IMR-90 (cell line): ENCODE measurements at regions not wholly inside any gene's neighbourhood (a gene's known extent, or its start where the extent isn't known, plus 50 kb on each side); places are given as distances from the start of the nearest gene placed in this dataset.
A peak's percentile ranks its signal among the peaks of the same experiment; 100 is the strongest.

Experiments used
- ATAC-seq: fragments of 200-7000 bp; cut with Tn5 transposase; 2 replicates; pipeline ENCODE4 v1.9.1; 2020; ENCODE audit warnings: low read depth, mild to moderate bottlenecking, moderate library complexity
- BruUV-seq: library from RNA; stranded (reverse); fragments of 400-500 nt; replicated peaks from 2 replicates; lab custom pipeline; 2021; lab: Mats Ljungman, UMichigan
- CTCF ChIA-PET: fragments of 300-600 bp; formaldehyde crosslinking; extraction: SDS; loops from one replicate; lab custom pipeline; 2021; ENCODE audit warnings: antibody characterized with exemption; lab: Yijun Ruan, JAX
- POLR2A ChIA-PET: fragments of 300-600 bp; sonication (Branson Sonifier 250); formaldehyde crosslinking; loops from one replicate; lab custom pipeline; 2022; ENCODE audit warnings: antibody characterized with exemption; ENCODE audit not compliant: unreplicated experiment; lab: Charles Lee
- DNase-seq: peaks from one replicate; pipeline ENCODE4 v3.0.0; 2013
- H2AFZ ChIP-seq: replicated peaks from 2 replicates; pipeline ENCODE3; 2013; ENCODE audit warnings: low read length, mild to moderate bottlenecking; ENCODE audit not compliant: poor library complexity
- H2AK5ac ChIP-seq: 2 replicates; pipeline ENCODE4 v1.6.1; 2013; ENCODE audit warnings: low read depth, low read length, inconsistent platforms
- H2AK9ac ChIP-seq: replicated peaks from 2 replicates; pipeline ENCODE3; 2013; ENCODE audit warnings: mild to moderate bottlenecking, low read depth, low read length, moderate library complexity; ENCODE audit not compliant: poor library complexity
- H2BK120ac ChIP-seq: 2 replicates; pipeline ENCODE4 v1.6.1; 2013; ENCODE audit warnings: low read depth, low read length, inconsistent platforms
- H2BK15ac ChIP-seq: 3 replicates; pipeline ENCODE4 v1.6.1; 2013; ENCODE audit warnings: low read depth, low read length, inconsistent platforms
- H2BK20ac ChIP-seq: 2 replicates; pipeline ENCODE4 v1.6.1; 2013; ENCODE audit warnings: low read depth, mild to moderate bottlenecking, inconsistent platforms, low read length, moderate library complexity
- H2BK5ac ChIP-seq: 2 replicates; pipeline ENCODE4 v1.6.1; 2013; ENCODE audit warnings: mild to moderate bottlenecking, low read depth, low read length, inconsistent platforms; ENCODE audit not compliant: poor library complexity, severe bottlenecking
- H3K14ac ChIP-seq: replicated peaks from 2 replicates; pipeline ENCODE4 v1.6.1; 2013; ENCODE audit warnings: low read depth, low read length, inconsistent platforms
- H3K18ac ChIP-seq: 2 replicates; pipeline ENCODE4 v1.6.1; 2013; ENCODE audit warnings: low read depth, low read length, control low read depth
- H3K23ac ChIP-seq: 2 replicates; pipeline ENCODE4 v1.6.1; 2013; ENCODE audit warnings: low read depth, low read length, inconsistent platforms
- H3K27ac ChIP-seq: 2 replicates; pipeline ENCODE4 v1.5.1; 2013; ENCODE audit warnings: mild to moderate bottlenecking, control low read depth, low read length; ENCODE audit not compliant: insufficient read depth
- H3K27me3 ChIP-seq: 2 replicates; pipeline ENCODE4 v1.6.1; 2013; ENCODE audit warnings: low read length; ENCODE audit not compliant: control insufficient read depth, insufficient read depth
- H3K36me3 ChIP-seq: 2 replicates; pipeline ENCODE4 v1.6.1; 2013; ENCODE audit warnings: low read length, mixed read lengths; ENCODE audit not compliant: control insufficient read depth, insufficient read depth
- H3K4ac ChIP-seq: 2 replicates; pipeline ENCODE4 v1.6.1; 2013; ENCODE audit warnings: low read depth, low read length, inconsistent platforms
- H3K4me1 ChIP-seq: 2 replicates; pipeline ENCODE4 v1.6.1; 2013; ENCODE audit warnings: low read length, mixed read lengths; ENCODE audit not compliant: control insufficient read depth, insufficient read depth
- H3K4me2 ChIP-seq: 2 replicates; pipeline ENCODE4 v1.6.1; 2013; ENCODE audit warnings: low read depth, mild to moderate bottlenecking, control low read depth, low read length, moderate library complexity
- H3K4me3 ChIP-seq: 2 replicates; pipeline ENCODE4 v1.5.1; 2013; ENCODE audit warnings: low read depth, mild to moderate bottlenecking, control low read depth, low read length, moderate library complexity; ENCODE audit not compliant: insufficient read depth
- H3K56ac ChIP-seq: 2 replicates; pipeline ENCODE4 v1.6.1; 2013; ENCODE audit warnings: low read length, inconsistent platforms; ENCODE audit not compliant: insufficient read depth; ENCODE audit errors: extremely low read depth
- H3K79me1 ChIP-seq, 2 experiments: 2 replicates each; pipeline ENCODE4 v1.6.1; 2013; ENCODE audit warnings: low read length in 2 of 2, inconsistent platforms in 1 of 2, low read depth in 1 of 2
- H3K9ac ChIP-seq: 2 replicates; pipeline ENCODE4 v1.6.1; 2013; ENCODE audit warnings: low read depth, low read length, control low read depth
- H3K9me1 ChIP-seq: 2 replicates; pipeline ENCODE4 v1.6.1; 2013; ENCODE audit warnings: low read length, inconsistent platforms; ENCODE audit not compliant: insufficient read depth
- H3K9me3 ChIP-seq: 2 replicates; pipeline ENCODE4 v1.6.1; 2013; ENCODE audit warnings: low read length; ENCODE audit not compliant: control insufficient read depth, insufficient read depth
- H4K20me1 ChIP-seq: 2 replicates; pipeline ENCODE4 v1.6.1; 2013; ENCODE audit warnings: low read length, inconsistent platforms; ENCODE audit not compliant: insufficient read depth
- H4K5ac ChIP-seq: 2 replicates; pipeline ENCODE4 v1.6.1; 2013; ENCODE audit warnings: mild to moderate bottlenecking, low read depth, low read length, control low read depth
- H4K8ac ChIP-seq, 2 experiments: 2 replicates each; pipeline ENCODE4 v1.6.1; 2013; ENCODE audit warnings: low read depth in 2 of 2, low read length in 2 of 2, control low read depth in 1 of 2, inconsistent platforms in 1 of 2
- H4K91ac ChIP-seq: 2 replicates; pipeline ENCODE4 v1.6.1; 2013; ENCODE audit warnings: low read depth, low read length, inconsistent platforms; ENCODE audit not compliant: insufficient read depth
- CTCF ChIP-seq: conservative IDR thresholded peaks from 2 replicates; pipeline ENCODE4 v1.5.1; 2012; ENCODE audit warnings: mild to moderate bottlenecking, low read depth, low read length, improper control_type of control experiment
- MAZ ChIP-seq: IDR thresholded peaks from 2 replicates; pipeline ENCODE4 v1.6.1; 2012; ENCODE audit warnings: low read depth, mild to moderate bottlenecking, low read length, improper control_type of control experiment, moderate library complexity, borderline replicate concordance
- MXI1 ChIP-seq: IDR thresholded peaks from 2 replicates; pipeline ENCODE4 v1.6.1; 2012; ENCODE audit warnings: low read depth, mild to moderate bottlenecking, low read length, moderate library complexity, borderline replicate concordance
- NFE2L2 ChIP-seq: fragments of 150-350 bp; IDR thresholded peaks from 2 replicates; pipeline ENCODE4 v1.6.1; 2016; ENCODE audit warnings: low read depth, mild to moderate bottlenecking, low read length
- POLR2A ChIP-seq: IDR thresholded peaks from 2 replicates; pipeline ENCODE4 v1.6.1; 2012; ENCODE audit warnings: mild to moderate bottlenecking, low read depth, low read length
- RCOR1 ChIP-seq: IDR thresholded peaks from 2 replicates; pipeline ENCODE4 v1.6.1; 2012; ENCODE audit warnings: mild to moderate bottlenecking, low read length, improper control_type of control experiment; ENCODE audit not compliant: insufficient replicate concordance
- USF2 ChIP-seq: fragments of 150-350 bp; IDR thresholded peaks from 2 replicates; pipeline ENCODE4 v1.6.1; 2017; ENCODE audit warnings: mild to moderate bottlenecking, antibody characterized with exemption, low read length, low read depth
- WGBS, 2 experiments: methylation state at CpG; one replicate each; pipeline versions ENCODE4 v1.1.5 to v1.1.7; 2013; ENCODE audit warnings: missing lambda C conversion rate in 2 of 2; ENCODE audit not compliant: insufficient read length in 1 of 2; ENCODE audit errors: extremely low coverage in 2 of 2; 5-methylcytosine and 5-hydroxymethylcytosine counted together
- dilution Hi-C: fragments of 300-500 bp; cut with HindIII; formaldehyde crosslinking; loops from one replicate; pipeline ENCODE4 v1.14.3; 2018; ENCODE audit warnings: low sequenced_read_pairs; ENCODE audit not compliant: unreplicated experiment
- in situ Hi-C: fragments of 300-500 bp; cut with MboI; formaldehyde crosslinking; loops from 3 replicates; pipeline ENCODE4 v1.14.3; 2019; ENCODE audit warnings: low sequenced_read_pairs, inconsistent platforms, mixed read lengths
- intact Hi-C: fragments of 100-400 bp; cut with micrococcal nuclease; formaldehyde crosslinking; loops from 2 replicates; pipeline ENCODE4 v1.10.0; 2022

GRCh38 chr1:189790335-189790734 lies 687.3 kb downstream of the BRINP3 start:
- Histone ChIP-seq H3K23ac (no peak overlapping the region), H2AFZ (no peak overlapping the region), H3K9ac (no peak overlapping the region), H3K4me3 (no peak overlapping the region), H2BK20ac (no peak overlapping the region), H4K5ac (no peak overlapping the region), H3K79me1 (no peaks in the 10 kb centered on the region), H2BK120ac (no peak overlapping the region), H2AK9ac (no peak overlapping the region), H2AK5ac (no peak overlapping the region), H4K8ac (no peak overlapping the region), H3K14ac (no peak overlapping the region), H2BK5ac (no peak overlapping the region), H2BK15ac (no peak overlapping the region), H3K9me3 (no peaks in the 10 kb centered on the region), H3K27me3 (no peaks in the 10 kb centered on the region), H3K4me2 (no peak overlapping the region), H3K27ac (no peak overlapping the region), H3K4ac (no peak overlapping the region), H3K56ac (no peak overlapping the region), H4K20me1 (no peaks in the 10 kb centered on the region), H4K91ac (no peak overlapping the region), H3K18ac (no peak overlapping the region), H3K36me3 (no peaks in the 10 kb centered on the region), H3K4me1 (no peaks in the 10 kb centered on the region), H3K9me1 (no peaks in the 10 kb centered on the region)
- no TSS peak for BruUV-seq
- in situ Hi-C loops (no loop called here), intact Hi-C loops (no loop called here), dilution Hi-C loops (no loop called here)
- CTCF ChIA-PET: interaction anchor here (2.0 kb wide), 1 partner anchor 14 kb away, joined by 5 read pairs; no protein-coding TSS in a partner anchor
- TF ChIP-seq MXI1 (no peak), POLR2A (no peak), MAZ (no peak), CTCF (no peak), NFE2L2 (no peak), USF2 (no peak), RCOR1 (no peak)
- ATAC-seq (no peak), DNase-seq (peak; percentile 8)
- POLR2A ChIA-PET: no interaction called here
- WGBS, 2 experiments: no CpG with 5 or more reads among the region's 2 CpGs
